ENCODE measurements at regions not wholly inside any gene's neighbourhood (a gene's known extent, or its start where the extent isn't known, plus 50 kb on each side); places are given as distances from the start of the nearest gene placed in this dataset.

DNA sequence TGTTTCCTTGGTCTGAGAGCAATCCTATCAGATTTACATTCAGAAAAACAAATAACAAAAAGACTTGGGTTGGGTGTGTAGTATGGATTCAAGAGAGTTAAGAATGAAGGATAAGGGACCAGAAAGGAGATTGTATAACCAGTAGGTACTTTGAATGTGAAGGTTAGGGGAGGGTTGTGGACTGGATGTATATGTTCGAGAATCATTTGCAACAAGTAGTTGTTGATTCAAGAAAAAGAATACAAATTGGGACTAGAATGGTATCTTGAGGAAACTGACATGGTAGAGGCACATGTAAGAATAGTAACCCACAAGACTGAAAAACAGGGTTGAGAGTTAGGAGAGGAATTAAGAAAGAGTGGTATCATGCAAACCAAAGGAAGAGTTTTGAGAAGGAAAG is 240.0 kb upstream of the PPP1R3A start:
- Mint-ChIP-seq H3K4me1 (peaks cover 21% of the 10 kb centered on the region), H3K4me3 (no peak overlapping the region), H3K36me3 (ENCODE audit: low read depth) (no peaks in the 10 kb centered on the region), H3K9me3 (no peaks in the 10 kb centered on the region), H3K27me3 (ENCODE audit: low read depth) (no peaks in the 10 kb centered on the region), H3K27ac (ENCODE audit: unreplicated experiment) (no peak overlapping the region)
- TF ChIP-seq, protein P1, sequence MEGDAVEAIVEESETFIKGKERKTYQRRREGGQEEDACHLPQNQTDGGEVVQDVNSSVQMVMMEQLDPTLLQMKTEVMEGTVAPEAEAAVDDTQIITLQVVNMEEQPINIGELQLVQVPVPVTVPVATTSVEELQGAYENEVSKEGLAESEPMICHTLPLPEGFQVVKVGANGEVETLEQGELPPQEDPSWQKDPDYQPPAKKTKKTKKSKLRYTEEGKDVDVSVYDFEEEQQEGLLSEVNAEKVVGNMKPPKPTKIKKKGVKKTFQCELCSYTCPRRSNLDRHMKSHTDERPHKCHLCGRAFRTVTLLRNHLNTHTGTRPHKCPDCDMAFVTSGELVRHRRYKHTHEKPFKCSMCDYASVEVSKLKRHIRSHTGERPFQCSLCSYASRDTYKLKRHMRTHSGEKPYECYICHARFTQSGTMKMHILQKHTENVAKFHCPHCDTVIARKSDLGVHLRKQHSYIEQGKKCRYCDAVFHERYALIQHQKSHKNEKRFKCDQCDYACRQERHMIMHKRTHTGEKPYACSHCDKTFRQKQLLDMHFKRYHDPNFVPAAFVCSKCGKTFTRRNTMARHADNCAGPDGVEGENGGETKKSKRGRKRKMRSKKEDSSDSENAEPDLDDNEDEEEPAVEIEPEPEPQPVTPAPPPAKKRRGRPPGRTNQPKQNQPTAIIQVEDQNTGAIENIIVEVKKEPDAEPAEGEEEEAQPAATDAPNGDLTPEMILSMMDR (conservative IDR thresholded peaks at IDR 0.05) = no peak
- no peak for DNase-seq (ENCODE audit: low read depth, low spot score)

DNA sequence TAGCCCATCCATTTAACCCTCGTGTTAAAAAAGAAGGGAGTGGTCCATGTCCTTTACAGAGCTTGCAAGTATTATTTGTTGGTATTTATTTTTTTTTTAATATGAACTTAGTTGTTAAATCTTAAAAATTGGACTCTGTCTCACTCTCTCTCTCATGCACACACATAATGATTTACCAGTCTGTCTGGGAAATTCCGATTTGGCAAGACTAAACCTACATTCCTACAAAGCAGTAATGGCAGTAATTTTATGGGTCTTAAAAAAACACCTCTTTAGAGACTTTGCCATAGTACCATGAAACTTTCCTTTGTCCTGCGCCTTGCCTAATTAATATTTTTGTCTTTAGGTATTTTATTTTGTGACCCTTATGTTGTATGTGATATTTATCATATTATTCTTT is 239.5 kb upstream of the PPP1R3A start:
- DNase-seq (ENCODE audit: low read depth, low spot score) = no peak
- Mint-ChIP-seq H3K36me3 (ENCODE audit: low read depth) (no peaks in the 10 kb centered on the region), H3K4me1 (peaks cover 21% of the 10 kb centered on the region), H3K27ac (ENCODE audit: unreplicated experiment) (no peak overlapping the region), H3K27me3 (ENCODE audit: low read depth) (no peaks in the 10 kb centered on the region), H3K9me3 (no peaks in the 10 kb centered on the region), H3K4me3 (no peak overlapping the region)
- TF ChIP-seq, protein P1 (conservative IDR thresholded peaks at IDR 0.05) = no peak

DNA sequence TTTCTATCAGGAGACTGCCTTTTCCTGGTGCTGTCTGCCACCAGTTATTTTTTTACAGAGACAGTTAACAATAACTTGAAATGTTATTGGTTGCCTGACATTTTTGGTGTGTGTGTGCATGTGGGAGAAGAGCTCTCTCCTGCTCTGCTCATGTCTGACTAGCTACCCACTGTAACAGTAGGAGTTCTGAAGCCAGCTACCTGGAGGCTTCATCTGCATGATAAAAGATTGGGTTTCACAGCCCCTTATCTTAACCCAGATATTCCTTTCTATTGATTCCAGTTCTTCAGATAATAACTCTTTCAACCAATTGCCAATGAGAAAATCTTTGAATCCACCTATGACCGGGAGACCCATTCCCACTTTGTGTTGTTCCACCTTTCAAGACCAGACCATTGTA is 237.4 kb upstream of the PPP1R3A start:
- H3K27me3 Mint-ChIP-seq (ENCODE audit: low read depth) = no peaks in the 10 kb centered on the region
- DNase-seq (ENCODE audit: low read depth, low spot score) = no peak
- no peak overlapping the region for H3K4me3 Mint-ChIP-seq
- H3K36me3 Mint-ChIP-seq (ENCODE audit: low read depth) = no peaks in the 10 kb centered on the region
- H3K4me1 Mint-ChIP-seq = peaks cover 21% of the 10 kb centered on the region
- TF ChIP-seq, protein P1 (conservative IDR thresholded peaks at IDR 0.05) = no peak
- no peak overlapping the region for H3K27ac Mint-ChIP-seq (ENCODE audit: unreplicated experiment)
- no peaks in the 10 kb centered on the region for H3K9me3 Mint-ChIP-seq

DNA sequence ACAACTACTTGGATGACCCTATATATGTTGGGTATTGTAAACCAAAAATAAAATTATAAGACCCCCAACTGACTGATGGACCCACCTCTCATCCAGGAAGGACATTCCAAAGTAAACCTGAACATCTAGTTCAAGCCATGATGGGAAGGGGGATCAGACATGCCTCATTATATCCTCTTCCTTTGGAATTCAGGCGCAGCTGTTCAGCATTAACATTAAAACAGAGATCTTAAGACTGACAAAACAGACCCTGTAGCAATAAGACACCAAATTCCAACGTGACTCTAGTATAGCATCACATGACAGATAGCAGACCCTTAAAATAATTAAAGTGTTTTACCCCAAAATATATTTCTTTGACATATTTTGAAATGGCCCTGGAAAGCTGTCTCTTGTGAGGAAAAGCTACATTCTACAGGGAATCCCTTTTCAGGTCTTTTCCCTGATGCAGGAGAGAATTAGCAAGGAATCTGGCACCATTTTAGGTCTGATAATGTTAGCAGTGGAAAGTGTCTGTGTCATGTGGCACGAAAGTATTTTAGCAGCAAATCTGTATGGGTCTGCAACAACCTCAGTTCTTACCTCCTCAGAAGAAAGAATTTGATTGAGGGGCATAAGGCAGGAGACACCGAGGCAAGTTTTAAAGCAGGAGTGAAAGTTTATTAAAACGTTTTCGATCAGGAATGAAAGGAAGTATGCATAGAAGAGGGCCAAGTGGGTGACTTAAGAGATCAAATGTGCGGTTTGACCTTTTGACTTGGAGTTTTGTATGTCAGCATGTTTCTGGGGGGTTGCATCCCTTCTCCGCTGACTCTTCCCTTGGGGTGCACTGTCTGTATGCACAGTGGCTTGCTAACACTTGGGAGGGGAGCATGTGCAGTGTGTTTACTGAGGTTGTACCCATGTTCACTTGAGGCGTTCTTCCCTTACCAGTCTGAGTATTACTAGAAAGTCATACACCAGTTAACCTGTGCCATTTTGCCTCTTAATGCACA is 236.6 kb upstream of the PPP1R3A start:
- Mint-ChIP-seq H3K4me3 (no peak overlapping the region), H3K27ac (ENCODE audit: unreplicated experiment) (no peak overlapping the region), H3K4me1 (peaks cover 15% of the 10 kb centered on the region), H3K36me3 (ENCODE audit: low read depth) (no peaks in the 10 kb centered on the region), H3K9me3 (no peaks in the 10 kb centered on the region), H3K27me3 (ENCODE audit: low read depth) (no peaks in the 10 kb centered on the region)
- TF ChIP-seq, protein P1 (conservative IDR thresholded peaks at IDR 0.05) = no peak
- no peak for DNase-seq (ENCODE audit: low read depth, low spot score)

DNA sequence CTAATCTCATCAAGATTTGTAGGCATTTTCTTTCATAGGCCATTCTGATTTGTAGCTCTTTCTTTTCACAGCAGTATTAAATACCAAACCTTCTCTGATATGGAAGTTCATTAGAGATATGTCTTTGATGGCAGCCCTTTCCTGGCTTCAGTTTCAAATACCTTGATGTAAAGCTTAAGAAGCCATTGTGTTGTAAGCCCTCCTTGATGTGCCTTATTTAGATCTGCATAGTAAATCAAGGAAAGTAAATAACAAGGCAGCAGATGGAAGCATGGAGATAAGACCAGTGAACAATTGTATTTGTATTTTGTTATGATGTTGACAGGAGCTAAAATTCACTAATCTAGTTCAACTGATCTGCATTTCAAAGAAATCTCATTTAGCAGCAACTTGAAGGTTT is 234.9 kb upstream of the PPP1R3A start:
- TF ChIP-seq, protein P1 (conservative IDR thresholded peaks at IDR 0.05) = no peak
- no peak overlapping the region for H3K27ac Mint-ChIP-seq (ENCODE audit: unreplicated experiment)
- H3K4me1 Mint-ChIP-seq = peaks cover 6% of the 10 kb centered on the region
- no peaks in the 10 kb centered on the region for H3K27me3 Mint-ChIP-seq (ENCODE audit: low read depth)
- H3K9me3 Mint-ChIP-seq = no peaks in the 10 kb centered on the region
- H3K4me3 Mint-ChIP-seq = no peak overlapping the region
- no peak for DNase-seq (ENCODE audit: low read depth, low spot score)
- no peaks in the 10 kb centered on the region for H3K36me3 Mint-ChIP-seq (ENCODE audit: low read depth)
